GM18517 (cell line): ENCODE measurements at regions not wholly inside any gene's neighbourhood (a gene's known extent, or its start where the extent isn't known, plus 50 kb on each side); places are given as distances from the start of the nearest gene placed in this dataset.

Experiments used
- ATAC-seq: cut with Tn5 transposase; IDR thresholded peaks from one replicate; pipeline ENCODE4 v1.9.1; 2021; ENCODE audit warnings: mild to moderate bottlenecking, moderate library complexity; ENCODE audit not compliant: unreplicated experiment

DNA sequence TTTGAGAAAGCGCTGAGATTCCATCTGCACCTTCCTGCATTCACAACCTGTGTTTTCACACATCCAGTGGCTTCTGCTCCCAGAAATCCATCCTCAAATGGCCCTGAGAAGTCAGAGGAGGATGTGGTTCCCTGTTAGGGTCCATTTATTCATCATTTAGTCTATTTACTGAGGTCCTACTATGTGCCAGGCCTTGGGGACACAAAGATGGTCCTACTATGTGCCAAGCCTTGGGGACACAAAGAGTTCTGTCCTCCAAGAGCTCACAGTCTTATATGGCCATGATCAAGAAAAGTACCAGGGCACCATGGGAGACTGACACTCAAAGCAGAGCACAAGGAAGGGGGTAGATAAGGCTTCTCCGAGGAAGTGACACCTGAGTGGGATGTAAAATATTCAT lies 147.1 kb upstream of the ATP1B1 start:
- ATAC-seq = no peak

DNA sequence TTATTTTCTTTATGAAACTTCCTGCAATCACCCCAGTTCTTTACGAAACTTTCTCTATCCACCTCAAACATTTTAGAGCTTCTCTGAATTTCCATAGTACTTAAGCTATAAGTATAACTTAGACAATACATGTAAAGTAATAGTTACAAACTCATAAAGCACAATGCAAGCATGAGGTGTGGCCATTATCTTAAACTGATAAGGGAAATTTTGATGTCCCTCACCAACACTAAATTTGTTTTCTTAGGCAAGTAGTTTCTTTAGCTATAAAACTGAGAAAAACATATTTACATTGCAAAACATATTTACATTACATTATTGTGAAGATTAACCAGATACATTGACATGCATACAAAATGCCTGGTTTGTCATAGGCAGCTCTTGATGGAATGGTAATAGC lies 146.4 kb upstream of the ATP1B1 start:
- no peak for ATAC-seq

- no peak for ATAC-seq
Measured at GRCh38 chr1:168960595-168960994, 145.9 kb upstream of the ATP1B1 start.

DNA sequence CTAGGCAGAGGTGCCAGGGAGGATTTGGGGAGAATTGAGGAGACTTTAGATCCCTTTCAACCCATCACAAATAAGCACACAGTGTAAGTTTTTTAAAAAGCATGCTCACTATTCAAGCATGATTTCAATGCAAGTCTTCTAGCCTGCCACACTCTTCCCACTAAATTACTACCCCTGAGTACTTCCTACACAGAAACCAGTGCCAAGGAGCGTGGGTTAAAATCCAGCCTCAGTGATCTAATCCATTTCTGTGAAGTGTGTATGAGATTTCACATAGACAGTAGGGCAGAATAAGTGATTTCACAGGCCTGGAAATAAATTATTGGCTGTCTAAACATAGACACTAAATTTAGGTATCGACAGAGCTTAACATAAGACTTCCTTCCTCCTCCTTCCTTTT lies 142.9 kb upstream of the ATP1B1 start:
- no peak for ATAC-seq

- ATAC-seq = no peak
Measured at GRCh38 chr1:168964478-168964877, 142.0 kb upstream of the ATP1B1 start.

GRCh38 chr1:168966217-168966616 lies 140.3 kb upstream of the ATP1B1 start:
- ATAC-seq = no peak

- ATAC-seq = no peak
Measured at GRCh38 chr1:168966636-168967035, 139.9 kb upstream of the ATP1B1 start.

DNA sequence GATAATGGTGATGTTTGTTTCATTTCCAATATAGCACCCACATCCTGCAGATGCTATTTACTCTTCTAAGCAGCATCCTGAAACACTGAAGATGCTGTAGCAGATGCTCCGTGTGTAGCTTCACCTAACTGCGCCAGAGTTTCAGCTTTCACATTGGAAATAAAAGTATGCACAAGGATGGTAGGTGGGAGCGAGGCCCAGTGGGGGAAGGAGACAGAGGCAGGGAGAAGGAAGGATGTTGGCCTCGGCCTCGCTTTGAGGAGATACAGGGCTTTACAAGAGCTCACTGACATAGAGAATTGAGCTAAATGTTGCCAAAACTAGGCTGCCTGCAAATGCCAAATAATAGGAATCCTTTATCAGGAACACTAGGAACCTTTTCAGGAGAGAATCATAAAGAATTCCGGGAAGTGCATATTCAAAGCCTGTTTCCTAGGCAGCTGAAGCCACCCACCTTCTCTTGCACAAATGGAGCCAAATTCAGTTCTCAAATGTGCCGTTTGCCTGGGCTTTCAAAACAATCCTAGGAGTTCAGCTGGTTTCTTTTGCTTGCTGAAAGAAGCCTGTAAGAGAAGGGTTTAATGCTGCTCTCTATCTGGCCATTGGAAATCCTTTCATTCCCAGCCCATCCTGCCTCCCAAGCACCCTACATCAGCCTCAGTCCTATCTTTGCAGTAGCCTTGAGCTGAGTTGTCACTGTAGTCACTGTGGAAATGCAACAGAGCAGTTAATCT lies 135.4 kb upstream of the ATP1B1 start:
- no peak for ATAC-seq

DNA sequence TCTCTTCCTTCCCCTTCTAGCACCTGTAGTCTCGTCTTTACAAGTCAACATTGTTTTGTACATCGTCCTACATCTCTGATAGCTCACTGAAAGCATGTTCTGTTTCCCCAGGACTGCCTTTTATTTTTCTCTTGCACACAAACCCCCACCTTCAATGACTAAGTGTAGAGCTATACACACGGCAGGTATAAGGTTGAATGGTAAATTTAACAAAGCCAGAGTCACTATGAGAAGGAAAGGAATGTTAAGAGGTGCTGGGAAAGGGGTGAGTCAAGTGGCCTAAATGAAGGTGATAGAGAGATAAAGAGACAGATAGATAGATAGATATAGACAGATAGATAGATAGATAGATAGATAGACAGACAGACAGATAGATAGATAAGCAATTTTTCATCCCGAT lies 134.3 kb upstream of the ATP1B1 start:
- no peak for ATAC-seq

- no peak for ATAC-seq
Measured at GRCh38 chr1:168972887-168973286, 133.6 kb upstream of the ATP1B1 start.

GRCh38 chr1:168974117-168974516 lies 132.4 kb upstream of the ATP1B1 start:
- ATAC-seq = no peak

- ATAC-seq = no peak
Measured at GRCh38 chr1:168974611-168975010, 131.9 kb upstream of the ATP1B1 start.

GRCh38 chr1:168976267-168976666 lies 130.2 kb upstream of the ATP1B1 start:
- no peak for ATAC-seq

GRCh38 chr1:168977618-168978017 lies 128.9 kb upstream of the ATP1B1 start:
- no peak for ATAC-seq

DNA sequence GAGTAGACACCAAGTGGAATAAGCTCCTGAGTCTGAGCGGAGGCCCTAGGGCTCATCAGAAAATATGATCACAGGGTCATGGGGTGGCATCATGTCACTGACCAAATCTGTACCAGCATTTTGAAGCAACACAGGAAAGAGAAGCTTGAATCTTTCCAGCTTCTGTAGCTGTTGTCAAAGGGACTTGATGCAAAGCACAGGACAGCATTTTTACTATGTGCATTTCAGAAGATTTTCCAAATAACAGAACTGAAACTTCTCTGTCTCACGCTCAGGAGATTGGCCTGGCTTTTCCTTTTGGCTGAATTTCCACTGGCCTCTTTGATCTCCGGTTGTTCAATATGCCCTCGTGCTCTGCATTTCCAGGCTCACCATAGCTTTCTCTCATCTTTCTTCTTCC lies 127.2 kb upstream of the ATP1B1 start:
- no peak for ATAC-seq

GRCh38 chr1:168980180-168980579 lies 126.3 kb upstream of the ATP1B1 start:
- ATAC-seq = no peak

- no peak for ATAC-seq
Measured at GRCh38 chr1:168980656-168981055, 125.8 kb upstream of the ATP1B1 start.

DNA sequence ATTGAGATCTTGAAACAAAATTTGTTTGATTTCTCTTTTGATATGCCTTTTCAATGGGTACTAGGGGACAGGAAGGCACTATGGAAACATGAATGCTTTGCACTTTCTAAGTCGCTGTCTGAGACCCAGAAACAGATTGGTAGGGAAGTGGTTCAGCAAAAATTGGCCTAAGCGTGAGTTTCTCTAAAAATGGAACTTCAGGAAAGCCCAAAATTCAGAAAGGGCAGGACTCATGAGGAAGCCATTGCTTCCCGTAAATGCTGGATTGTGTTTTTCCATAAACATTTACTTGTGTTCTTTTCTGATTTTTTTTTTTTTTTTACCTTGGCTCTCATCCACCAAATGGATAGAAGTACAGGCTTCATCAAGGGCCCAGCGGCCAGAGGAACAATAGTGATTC lies 123.7 kb upstream of the ATP1B1 start:
- ATAC-seq = no peak

DNA sequence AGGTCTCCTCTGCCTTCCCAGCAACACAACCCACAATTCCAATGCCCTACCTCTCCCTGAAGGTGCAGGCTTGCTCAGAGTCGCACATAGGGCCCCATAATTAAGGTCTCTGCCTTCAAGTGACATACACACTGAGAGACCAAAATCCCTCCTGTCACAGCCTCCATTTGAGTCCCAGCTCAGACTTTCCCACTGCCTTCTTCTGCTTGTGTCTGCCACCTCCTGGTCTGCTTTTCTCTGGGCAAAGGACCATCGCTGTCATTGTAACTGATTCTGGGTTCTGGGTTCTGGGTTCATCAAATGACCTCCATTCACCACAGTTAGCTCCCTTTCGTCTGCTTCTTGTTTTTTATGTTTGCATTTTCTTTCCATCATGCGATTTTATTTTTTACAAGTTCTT lies 119.2 kb upstream of the ATP1B1 start:
- no peak for ATAC-seq

GRCh38 chr1:168987923-168988322 lies 118.6 kb upstream of the ATP1B1 start:
- ATAC-seq = no peak

DNA sequence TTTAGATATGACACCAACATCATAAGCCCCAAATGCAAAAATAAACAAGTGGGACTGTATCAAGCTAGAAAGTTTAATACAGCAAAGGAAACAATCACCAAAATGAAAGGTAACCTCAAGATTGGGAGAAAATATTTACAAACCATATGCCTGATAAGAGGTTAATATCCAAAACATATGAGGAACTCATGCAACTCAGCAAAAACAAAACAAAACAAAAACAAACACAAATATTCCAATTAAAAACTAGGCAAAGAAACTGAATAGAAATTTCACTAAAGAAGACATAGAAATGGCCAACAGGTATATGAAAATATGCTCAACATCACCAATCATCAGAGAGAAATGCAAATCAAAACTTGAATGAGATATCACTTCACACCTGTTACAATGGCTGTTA lies 116.5 kb upstream of the ATP1B1 start:
- ATAC-seq = no peak

DNA sequence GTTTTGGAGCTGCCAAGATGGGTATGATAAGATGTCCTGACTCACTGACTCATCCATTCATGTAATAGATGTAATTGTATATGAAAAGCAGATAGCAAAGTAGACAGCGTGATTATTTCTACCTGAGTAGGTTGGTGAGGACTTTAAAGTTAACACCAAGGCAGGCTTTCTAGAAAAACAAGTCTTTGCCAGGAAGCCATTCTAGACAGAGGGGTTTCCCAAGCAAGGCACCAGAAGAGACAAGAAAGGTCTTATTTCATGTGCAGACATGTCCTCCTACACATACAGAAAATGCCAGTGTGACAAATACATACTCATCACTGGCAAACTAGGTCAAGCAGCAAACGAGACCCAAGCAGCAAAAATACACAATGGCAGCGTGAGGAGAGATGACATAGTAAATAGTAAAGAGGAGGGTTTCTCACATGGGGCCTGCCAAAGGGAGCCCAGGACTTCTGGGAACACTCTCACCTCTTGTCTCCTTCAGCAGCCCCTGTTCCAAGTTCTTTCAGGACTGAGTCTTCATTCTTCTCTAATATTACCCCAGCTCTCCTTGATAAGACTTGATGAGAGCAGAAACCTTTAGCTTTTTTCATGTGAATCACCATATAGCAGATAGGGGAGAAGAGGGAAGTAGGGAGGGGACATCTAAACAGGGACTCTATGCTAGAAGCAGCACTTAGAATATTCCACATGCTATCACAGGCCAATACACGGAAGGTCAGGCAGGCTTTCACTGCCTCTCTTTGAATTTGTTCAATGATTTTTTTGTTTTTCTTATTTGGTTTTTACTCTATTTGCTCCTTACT lies 114.6 kb upstream of the ATP1B1 start:
- no peak for ATAC-seq
